ENCODE measurements at regions not wholly inside any gene's neighbourhood (a gene's known extent, or its start where the extent isn't known, plus 50 kb on each side); places are given as distances from the start of the nearest gene placed in this dataset.

DNA sequence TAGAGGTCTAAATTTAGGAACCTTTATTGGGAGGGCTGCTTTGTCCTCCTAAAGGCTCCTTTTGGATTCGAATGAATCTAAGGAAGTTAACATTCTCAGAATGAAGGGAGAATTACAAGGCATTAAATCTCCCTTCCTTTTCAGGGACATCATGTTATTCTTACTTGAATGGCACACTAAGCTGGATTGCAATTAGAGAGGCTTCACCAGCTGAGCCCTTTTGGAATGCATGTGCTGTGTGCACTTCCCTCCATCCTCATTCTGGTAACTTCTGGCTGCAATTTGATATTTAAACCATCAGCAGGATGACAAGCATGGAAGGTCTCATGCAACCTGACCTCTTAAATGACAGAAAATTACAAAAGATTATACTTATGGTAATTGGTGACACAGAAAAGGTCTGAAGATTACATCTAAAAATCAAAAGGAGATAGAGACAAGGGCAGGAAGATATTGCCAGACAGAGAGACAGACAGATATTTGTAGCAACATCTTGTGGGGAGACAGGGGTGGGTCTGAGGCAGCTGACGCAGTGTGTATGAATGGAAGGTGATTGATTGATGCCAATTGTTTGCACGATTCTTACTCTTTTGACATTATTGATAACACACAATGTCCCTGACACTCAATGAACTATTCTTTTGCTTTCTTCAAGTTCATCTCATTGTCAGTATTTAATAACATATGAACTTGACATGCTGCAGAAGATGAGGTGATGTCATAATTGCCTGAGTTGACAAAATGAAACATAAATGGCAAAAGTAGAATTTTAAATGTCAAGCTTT lies 570.8 kb upstream of the GYPC start:
- TF ChIP-seq, protein P1, sequence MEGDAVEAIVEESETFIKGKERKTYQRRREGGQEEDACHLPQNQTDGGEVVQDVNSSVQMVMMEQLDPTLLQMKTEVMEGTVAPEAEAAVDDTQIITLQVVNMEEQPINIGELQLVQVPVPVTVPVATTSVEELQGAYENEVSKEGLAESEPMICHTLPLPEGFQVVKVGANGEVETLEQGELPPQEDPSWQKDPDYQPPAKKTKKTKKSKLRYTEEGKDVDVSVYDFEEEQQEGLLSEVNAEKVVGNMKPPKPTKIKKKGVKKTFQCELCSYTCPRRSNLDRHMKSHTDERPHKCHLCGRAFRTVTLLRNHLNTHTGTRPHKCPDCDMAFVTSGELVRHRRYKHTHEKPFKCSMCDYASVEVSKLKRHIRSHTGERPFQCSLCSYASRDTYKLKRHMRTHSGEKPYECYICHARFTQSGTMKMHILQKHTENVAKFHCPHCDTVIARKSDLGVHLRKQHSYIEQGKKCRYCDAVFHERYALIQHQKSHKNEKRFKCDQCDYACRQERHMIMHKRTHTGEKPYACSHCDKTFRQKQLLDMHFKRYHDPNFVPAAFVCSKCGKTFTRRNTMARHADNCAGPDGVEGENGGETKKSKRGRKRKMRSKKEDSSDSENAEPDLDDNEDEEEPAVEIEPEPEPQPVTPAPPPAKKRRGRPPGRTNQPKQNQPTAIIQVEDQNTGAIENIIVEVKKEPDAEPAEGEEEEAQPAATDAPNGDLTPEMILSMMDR (conservative IDR thresholded peaks at IDR 0.05) = no peak
- TF ChIP-seq EZH2 (IDR thresholded peaks at IDR 0.05; ENCODE audit: low read depth) = no peak

Measured in PC-9 (cell line).